ENCODE measurements at regions not wholly inside any gene's neighbourhood (a gene's known extent, or its start where the extent isn't known, plus 50 kb on each side); places are given as distances from the start of the nearest gene placed in this dataset.
"Not testable (repeated sequence)": the region's sequence is repeated elsewhere in the genome, so short reads cannot be mapped to it uniquely, and the experiment has no call there.

- no peaks in the 10 kb centered on the region for H3K4me1 ChIP-seq
- TF ChIP-seq CTCF (IDR thresholded peaks at IDR 0.05) (no peak), POLR2A (IDR thresholded peaks at IDR 0.05) (no peak), POLR2AphosphoS5 (IDR thresholded peaks at IDR 0.05; ENCODE audit: insufficient read depth in 1 of 2, low read depth in 1 of 2) (no peak)
Measured at GRCh38 chr3:72069543-72069942, 284.6 kb upstream of the PROK2 start.

GRCh38 chr3:72068621-72069020 is 283.7 kb upstream of the PROK2 start:
- Histone ChIP-seq H3K4me1 (no peaks in the 10 kb centered on the region), H3K9me3 (no peaks in the 10 kb centered on the region), H3K4me3 (no peak overlapping the region), H3K27ac (no peak overlapping the region), H3K27me3 (no peaks in the 10 kb centered on the region), H3K36me3 (no peaks in the 10 kb centered on the region)
- DNase-seq (ENCODE audit: extremely low spot score in 2 of 2): no peak
- intact Hi-C loops (cut with DNase I): no loop called here
- TF ChIP-seq CTCF (IDR thresholded peaks at IDR 0.05) (no peak), POLR2A (IDR thresholded peaks at IDR 0.05) (no peak), POLR2AphosphoS5 (IDR thresholded peaks at IDR 0.05; ENCODE audit: insufficient read depth in 1 of 2, low read depth in 1 of 2) (no peak)

More at GRCh38 chr3:72069543-72069942, 284.6 kb upstream of the PROK2 start:
- H3K9me3 ChIP-seq: no peaks in the 10 kb centered on the region
- H3K36me3 ChIP-seq: no peaks in the 10 kb centered on the region
- no peak overlapping the region for H3K27ac ChIP-seq
- intact Hi-C loops (cut with DNase I): no loop called here
- H3K4me3 ChIP-seq: no peak overlapping the region
- no peak for DNase-seq (ENCODE audit: extremely low spot score in 2 of 2)
- no peaks in the 10 kb centered on the region for H3K27me3 ChIP-seq

GRCh38 chr3:72067721-72068120 is 282.8 kb upstream of the PROK2 start:
- H3K9me3 ChIP-seq: no peaks in the 10 kb centered on the region
- H3K36me3 ChIP-seq: no peaks in the 10 kb centered on the region
- DNase-seq (ENCODE audit: extremely low spot score in 2 of 2): no peak
- no peak overlapping the region for H3K4me3 ChIP-seq
- intact Hi-C loops (cut with DNase I): no loop called here
- H3K27me3 ChIP-seq: no peaks in the 10 kb centered on the region
- no peaks in the 10 kb centered on the region for H3K4me1 ChIP-seq
- no peak overlapping the region for H3K27ac ChIP-seq
- TF ChIP-seq POLR2A (IDR thresholded peaks at IDR 0.05) (no peak), POLR2AphosphoS5 (IDR thresholded peaks at IDR 0.05; ENCODE audit: insufficient read depth in 1 of 2, low read depth in 1 of 2) (no peak), CTCF (IDR thresholded peaks at IDR 0.05) (no peak)

- Histone ChIP-seq H3K4me1 (no peaks in the 10 kb centered on the region), H3K4me3 (no peak overlapping the region), H3K27ac (no peak overlapping the region), H3K36me3 (no peaks in the 10 kb centered on the region), H3K27me3 (no peaks in the 10 kb centered on the region), H3K9me3 (no peaks in the 10 kb centered on the region)
- intact Hi-C loops (cut with DNase I): no loop called here
- TF ChIP-seq POLR2A (IDR thresholded peaks at IDR 0.05) (no peak), CTCF (IDR thresholded peaks at IDR 0.05) (no peak), POLR2AphosphoS5 (IDR thresholded peaks at IDR 0.05; ENCODE audit: insufficient read depth in 1 of 2, low read depth in 1 of 2) (no peak)
- no peak for DNase-seq (ENCODE audit: extremely low spot score in 2 of 2)
Measured at GRCh38 chr3:72065872-72066641, 281.1 kb upstream of the PROK2 start.

- no peaks in the 10 kb centered on the region for H3K36me3 ChIP-seq
- H3K4me3 ChIP-seq: no peak overlapping the region
- H3K27me3 ChIP-seq: no peaks in the 10 kb centered on the region
- no peak for DNase-seq (ENCODE audit: extremely low spot score in 2 of 2)
- H3K27ac ChIP-seq: no peak overlapping the region
- TF ChIP-seq CTCF (IDR thresholded peaks at IDR 0.05) (no peak), POLR2AphosphoS5 (IDR thresholded peaks at IDR 0.05; ENCODE audit: insufficient read depth in 1 of 2, low read depth in 1 of 2) (no peak), POLR2A (IDR thresholded peaks at IDR 0.05) (no peak)
- H3K9me3 ChIP-seq: no peaks in the 10 kb centered on the region
- intact Hi-C loops (cut with DNase I): no loop called here
- no peaks in the 10 kb centered on the region for H3K4me1 ChIP-seq
Measured at GRCh38 chr3:72065236-72065635, 280.3 kb upstream of the PROK2 start.

- H3K36me3 ChIP-seq; H3K9me3 ChIP-seq; DNase-seq (ENCODE audit: extremely low spot score in 2 of 2); H3K4me3 ChIP-seq; H3K4me1 ChIP-seq; H3K27me3 ChIP-seq; H3K27ac ChIP-seq; intact Hi-C loops (cut with DNase I): not testable (repeated sequence)
Measured at GRCh38 chr3:72064727-72065126, 279.8 kb upstream of the PROK2 start.

Measured in vagina (tissue), 2 donors.